ENCODE measurements at regions not wholly inside any gene's neighbourhood (a gene's known extent, or its start where the extent isn't known, plus 50 kb on each side); places are given as distances from the start of the nearest gene placed in this dataset.
"Not testable (repeated sequence)": the region's sequence is repeated elsewhere in the genome, so short reads cannot be mapped to it uniquely, and the experiment has no call there.

- in situ Hi-C loops (cut with MboI; ENCODE audit: low pct_unique_long_range_greater_than_20kb in 2 of 9, low sequenced_read_pairs in 9 of 9, unreplicated experiment in 9 of 9), result no loop called here
- no peaks in the 10 kb centered on the region for H3K4me1 ChIP-seq (replicated peaks in 1 of 2)
- H3K4me3 ChIP-seq, result no peak overlapping the region
- WGBS, 10 experiments, result 0 to 100% (median 58%) methylated on average over 1 to 3 of the region's 4 CpGs; no CpG with 5 or more reads in 2 of the 10 experiments
- H3K27ac ChIP-seq, result no peak overlapping the region
- no peak for ATAC-seq (replicated peaks in 6 of 8)
These were observed 147.0 kb downstream of the GLRX3 start for GRCh38 chr10:130283219-130283545.

GRCh38 chr10:130295761-130296160, 159.6 kb downstream of the GLRX3 start:
- H3K27ac ChIP-seq; H3K4me3 ChIP-seq; H3K4me1 ChIP-seq (replicated peaks in 1 of 2); in situ Hi-C loops (cut with MboI; ENCODE audit: low pct_unique_long_range_greater_than_20kb in 2 of 9, low sequenced_read_pairs in 9 of 9, unreplicated experiment in 9 of 9); ATAC-seq (replicated peaks in 6 of 8): not testable (repeated sequence)
- WGBS, 10 experiments, result 7 to 88% (median 70%) methylated on average over 1 to 3 of the region's 3 CpGs; no CpG with 5 or more reads in 5 of the 10 experiments

- peak in 3 of 8 experiments; percentile 21 to 66 (median 58) for ATAC-seq (replicated peaks in 6 of 8)
These were observed 164.4 kb downstream of the GLRX3 start for GRCh38 chr10:130300608-130301020.

GRCh38 chr10:130301021-130301892, 165.1 kb downstream of the GLRX3 start:
- Histone ChIP-seq H3K27ac (no peak overlapping the region), H3K4me1 (replicated peaks in 1 of 2) (no peaks in the 10 kb centered on the region), H3K4me3 (no peak overlapping the region)
- in situ Hi-C loops (cut with MboI; ENCODE audit: low pct_unique_long_range_greater_than_20kb in 2 of 9, low sequenced_read_pairs in 9 of 9, unreplicated experiment in 9 of 9), result no loop called here
- WGBS, 10 experiments, result 16 to 97% (median 83%) methylated on average over 3 to 9 of the region's 54 CpGs; no CpG with 5 or more reads in 6 of the 10 experiments
- ATAC-seq (replicated peaks in 6 of 8), result peak in 3 of 8 experiments; percentile 50 to 81 (median 76)

More at GRCh38 chr10:130300608-130301020, 164.4 kb downstream of the GLRX3 start:
- Histone ChIP-seq H3K4me1 (replicated peaks in 1 of 2) (no peaks in the 10 kb centered on the region), H3K4me3 (no peak overlapping the region), H3K27ac (no peak overlapping the region)
- in situ Hi-C loops (cut with MboI; ENCODE audit: low pct_unique_long_range_greater_than_20kb in 2 of 9, low sequenced_read_pairs in 9 of 9, unreplicated experiment in 9 of 9), result no loop called here
- 27 to 90% (median 87%) methylated on average over 2 to 6 of the region's 23 CpGs; no CpG with 5 or more reads in 6 of the 10 experiments for WGBS, 10 experiments

- no peaks in the 10 kb centered on the region for H3K4me1 ChIP-seq (replicated peaks in 1 of 2)
- no peak overlapping the region for H3K27ac ChIP-seq
- in situ Hi-C loops (cut with MboI; ENCODE audit: low pct_unique_long_range_greater_than_20kb in 2 of 9, low sequenced_read_pairs in 9 of 9, unreplicated experiment in 9 of 9), result no loop called here
- no peak overlapping the region for H3K4me3 ChIP-seq
- no peak for ATAC-seq (replicated peaks in 6 of 8)
- WGBS, 10 experiments, result 28 to 30% methylated on average over 2 to 3 of the region's 7 CpGs; no CpG with 5 or more reads in 8 of the 10 experiments
These were observed 190.8 kb downstream of the GLRX3 start for GRCh38 chr10:130326954-130327353.

GRCh38 chr10:130329792-130330191, 193.6 kb downstream of the GLRX3 start:
- no peak for ATAC-seq (replicated peaks in 6 of 8)
- Histone ChIP-seq H3K27ac (no peak overlapping the region), H3K4me1 (replicated peaks in 1 of 2) (no peaks in the 10 kb centered on the region), H3K4me3 (no peak overlapping the region)
- 0 to 100% (median 55%) methylated on average over 1 of the region's 6 CpGs; no CpG with 5 or more reads in 6 of the 10 experiments for WGBS, 10 experiments
- in situ Hi-C loops (cut with MboI; ENCODE audit: low pct_unique_long_range_greater_than_20kb in 2 of 9, low sequenced_read_pairs in 9 of 9, unreplicated experiment in 9 of 9), result no loop called here

GRCh38 chr10:130333185-130333584, 197.0 kb downstream of the GLRX3 start:
- peak in 1 of 8 experiments; percentile 61 for ATAC-seq (replicated peaks in 6 of 8)
- no peak overlapping the region for H3K27ac ChIP-seq
- 4 to 63% (median 34%) methylated on average over 1 to 2 of the region's 2 CpGs; no CpG with 5 or more reads in 1 of the 10 experiments for WGBS, 10 experiments
- no peak overlapping the region for H3K4me3 ChIP-seq
- H3K4me1 ChIP-seq (replicated peaks in 1 of 2), result no peaks in the 10 kb centered on the region
- in situ Hi-C loops (cut with MboI; ENCODE audit: low pct_unique_long_range_greater_than_20kb in 2 of 9, low sequenced_read_pairs in 9 of 9, unreplicated experiment in 9 of 9), result no loop called here

- no peaks in the 10 kb centered on the region for H3K4me1 ChIP-seq (replicated peaks in 1 of 2)
- in situ Hi-C loops (cut with MboI; ENCODE audit: low pct_unique_long_range_greater_than_20kb in 2 of 9, low sequenced_read_pairs in 9 of 9, unreplicated experiment in 9 of 9), result no loop called here
- no peak overlapping the region for H3K27ac ChIP-seq
- no peak for ATAC-seq (replicated peaks in 6 of 8)
- no peak overlapping the region for H3K4me3 ChIP-seq
- 40 to 100% (median 80%) methylated on average over 1 to 8 of the region's 10 CpGs; no CpG with 5 or more reads in 3 of the 10 experiments for WGBS, 10 experiments
These were observed 199.1 kb downstream of the GLRX3 start for GRCh38 chr10:130335336-130335735.

- peak in 1 of 8 experiments; percentile 62 for ATAC-seq (replicated peaks in 6 of 8)
- Histone ChIP-seq H3K4me3 (no peak overlapping the region), H3K4me1 (replicated peaks in 1 of 2) (no peaks in the 10 kb centered on the region), H3K27ac (no peak overlapping the region)
- WGBS, 10 experiments, result 10 to 100% (median 30%) methylated on average over 1 to 5 of the region's 8 CpGs; no CpG with 5 or more reads in 1 of the 10 experiments
- in situ Hi-C loops (cut with MboI; ENCODE audit: low pct_unique_long_range_greater_than_20kb in 2 of 9, low sequenced_read_pairs in 9 of 9, unreplicated experiment in 9 of 9), result no loop called here
These were observed 200.6 kb downstream of the GLRX3 start for GRCh38 chr10:130336617-130337304.

- no peak for ATAC-seq (replicated peaks in 6 of 8)
- 10 to 90% (median 70%) methylated on average over 1 to 13 of the region's 13 CpGs; no CpG with 5 or more reads in 3 of the 10 experiments for WGBS, 10 experiments
- in situ Hi-C loops (cut with MboI; ENCODE audit: low pct_unique_long_range_greater_than_20kb in 2 of 9, low sequenced_read_pairs in 9 of 9, unreplicated experiment in 9 of 9), result no loop called here
These were observed 201.1 kb downstream of the GLRX3 start for GRCh38 chr10:130337305-130337640.

GRCh38 chr10:130337696-130338635, 201.8 kb downstream of the GLRX3 start:
- 0 to 76% (median 51%) methylated on average over 1 to 9 of the region's 19 CpGs; no CpG with 5 or more reads in 2 of the 10 experiments for WGBS, 10 experiments

More at GRCh38 chr10:130337305-130337640, 201.1 kb downstream of the GLRX3 start:
- no peaks in the 10 kb centered on the region for H3K4me1 ChIP-seq (replicated peaks in 1 of 2)
- no peak overlapping the region for H3K4me3 ChIP-seq
- no peak overlapping the region for H3K27ac ChIP-seq

GRCh38 chr10:130338636-130339024, 202.4 kb downstream of the GLRX3 start:
- Histone ChIP-seq H3K4me3 (no peak overlapping the region), H3K4me1 (replicated peaks in 1 of 2) (no peaks in the 10 kb centered on the region), H3K27ac (no peak overlapping the region)
- ATAC-seq (replicated peaks in 6 of 8), result no peak
- WGBS, 10 experiments, result 20 to 93% (median 21%) methylated on average over 1 to 3 of the region's 5 CpGs; no CpG with 5 or more reads in 7 of the 10 experiments
- in situ Hi-C loops (cut with MboI; ENCODE audit: low pct_unique_long_range_greater_than_20kb in 2 of 9, low sequenced_read_pairs in 9 of 9, unreplicated experiment in 9 of 9), result no loop called here

More at GRCh38 chr10:130337696-130338635, 201.8 kb downstream of the GLRX3 start:
- no peak overlapping the region for H3K4me3 ChIP-seq
- ATAC-seq (replicated peaks in 6 of 8), result no peak
- H3K4me1 ChIP-seq (replicated peaks in 1 of 2), result no peaks in the 10 kb centered on the region
- in situ Hi-C loops (cut with MboI; ENCODE audit: low pct_unique_long_range_greater_than_20kb in 2 of 9, low sequenced_read_pairs in 9 of 9, unreplicated experiment in 9 of 9), result no loop called here
- H3K27ac ChIP-seq, result no peak overlapping the region
